Lung (tissue), 11 donors: ENCODE measurements at regions not wholly inside any gene's neighbourhood (a gene's known extent, or its start where the extent isn't known, plus 50 kb on each side); places are given as distances from the start of the nearest gene placed in this dataset.
"Not testable (repeated sequence)": the region's sequence is repeated elsewhere in the genome, so short reads cannot be mapped to it uniquely, and the experiment has no call there.

Experiments
- ATAC-seq: fragments of 200-7000 bp; cut with Tn5 transposase; one replicate; pipeline ENCODE4 v1.9.1; 2020; ENCODE audit warnings: moderate number of reproducible peaks; ENCODE audit not compliant: insufficient read depth, low FRiP score
- DNase-seq, 3 donors: peaks; one replicate each; pipeline ENCODE4 v3.0.0-alpha.2; 2013 to 2017
- H3K27ac ChIP-seq, 2 donors: one replicate each; pipeline ENCODE4 v1.5.1; 2013; ENCODE audit warnings: mild to moderate bottlenecking in 2 of 2, moderate library complexity in 2 of 2, control low read depth in 1 of 2, inconsistent platforms in 1 of 2, low read depth in 1 of 2, low read length in 1 of 2
- H3K27me3 ChIP-seq, 3 donors: one replicate each; pipeline ENCODE4 v1.5.1; 2013; ENCODE audit warnings: low read length in 2 of 3; ENCODE audit not compliant: control insufficient read depth in 3 of 3, insufficient read depth in 3 of 3
- H3K36me3 ChIP-seq, 4 donors: one replicate each; pipeline ENCODE4 v1.5.1; 2013; ENCODE audit warnings: low read length in 4 of 4, mild to moderate bottlenecking in 1 of 4, moderate library complexity in 1 of 4; ENCODE audit not compliant: control insufficient read depth in 4 of 4, insufficient read depth in 4 of 4
- H3K4me1 ChIP-seq, 5 donors: one replicate each; pipeline ENCODE4 v1.5.1; 2013; ENCODE audit warnings: low read length in 5 of 5, mild to moderate bottlenecking in 2 of 5, moderate library complexity in 1 of 5; ENCODE audit not compliant: control insufficient read depth in 5 of 5, insufficient read depth in 5 of 5
- H3K4me3 ChIP-seq: one replicate; pipeline ENCODE4 v1.5.1; 2013; ENCODE audit warnings: mild to moderate bottlenecking, control low read depth, moderate library complexity
- H3K9ac ChIP-seq, 2 donors: one replicate each; pipeline ENCODE4 v1.5.1; 2013; ENCODE audit warnings: low read length in 2 of 2, control low read depth in 1 of 2; ENCODE audit not compliant: insufficient read depth in 1 of 2
- H3K9me3 ChIP-seq, 4 donors: one replicate each; pipeline ENCODE4 v1.5.1; 2013; ENCODE audit warnings: low read length in 3 of 4, mild to moderate bottlenecking in 1 of 4, moderate library complexity in 1 of 4; ENCODE audit not compliant: control insufficient read depth in 4 of 4, insufficient read depth in 3 of 4
- WGBS, 2 donors: extraction: QIAGEN DNeasy Blood & Tissue Kit; methylation state at CpG; one replicate each; pipeline ENCODE4 v1.1.7; 2013; 5-methylcytosine and 5-hydroxymethylcytosine counted together
- TF ChIP-seq, protein P1 (sequence below): IDR thresholded peaks from 2 replicates; pipeline ENCODE4 v1.5.1; 2012; ENCODE audit warnings: mild to moderate bottlenecking; ENCODE audit errors: control extremely low read depth, extremely low read depth
- donor health status: control.
- donor health status: control.
- donor health status: Bipolar disorder and iron deficiency.
- donor health status: healthy.
- donor health status: DM: yes; HTN: yes; CAD: no.

DNA sequence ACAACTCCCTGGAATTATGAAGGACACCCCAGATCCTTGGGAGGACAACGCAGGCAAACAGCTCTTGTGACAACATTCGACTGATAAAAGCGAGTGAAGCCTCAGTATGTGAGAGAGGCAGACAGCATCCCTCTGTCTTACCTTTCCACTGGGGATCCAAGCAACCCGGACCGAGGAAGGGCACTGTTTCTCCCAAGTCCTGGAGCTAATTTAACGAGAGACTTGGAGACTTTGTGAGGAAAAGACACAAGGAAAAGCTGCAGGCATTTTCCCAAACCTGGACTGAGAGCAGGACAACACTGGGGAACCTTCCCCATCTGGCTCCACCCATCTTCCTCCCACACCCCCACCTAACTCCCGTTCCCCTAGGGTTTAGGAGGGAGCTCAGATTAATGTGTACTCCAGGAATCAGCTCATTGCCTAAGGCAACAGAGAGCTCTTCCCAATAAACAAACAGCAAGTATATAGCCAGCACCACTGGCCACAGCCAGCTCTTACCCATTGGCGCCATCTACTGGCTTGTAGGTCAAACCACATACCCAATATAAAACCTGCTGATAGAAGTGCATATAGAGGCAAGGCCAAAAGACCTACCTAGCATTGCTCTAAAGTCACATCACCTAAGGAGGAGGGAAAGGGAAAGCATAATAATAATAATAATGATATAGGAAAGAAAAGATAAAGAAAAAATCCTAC lies 76.7 kb upstream of the NEK3 start:
- not testable (repeated sequence) for H3K9me3 ChIP-seq, H3K36me3 ChIP-seq, H3K27me3 ChIP-seq, H3K9ac ChIP-seq, H3K4me3 ChIP-seq, H3K27ac ChIP-seq, H3K4me1 ChIP-seq
- WGBS, 2 donors: 7 to 22% methylated on average over 4 of the region's 8 CpGs
- ATAC-seq: peak; percentile 76
- TF ChIP-seq, protein P1, sequence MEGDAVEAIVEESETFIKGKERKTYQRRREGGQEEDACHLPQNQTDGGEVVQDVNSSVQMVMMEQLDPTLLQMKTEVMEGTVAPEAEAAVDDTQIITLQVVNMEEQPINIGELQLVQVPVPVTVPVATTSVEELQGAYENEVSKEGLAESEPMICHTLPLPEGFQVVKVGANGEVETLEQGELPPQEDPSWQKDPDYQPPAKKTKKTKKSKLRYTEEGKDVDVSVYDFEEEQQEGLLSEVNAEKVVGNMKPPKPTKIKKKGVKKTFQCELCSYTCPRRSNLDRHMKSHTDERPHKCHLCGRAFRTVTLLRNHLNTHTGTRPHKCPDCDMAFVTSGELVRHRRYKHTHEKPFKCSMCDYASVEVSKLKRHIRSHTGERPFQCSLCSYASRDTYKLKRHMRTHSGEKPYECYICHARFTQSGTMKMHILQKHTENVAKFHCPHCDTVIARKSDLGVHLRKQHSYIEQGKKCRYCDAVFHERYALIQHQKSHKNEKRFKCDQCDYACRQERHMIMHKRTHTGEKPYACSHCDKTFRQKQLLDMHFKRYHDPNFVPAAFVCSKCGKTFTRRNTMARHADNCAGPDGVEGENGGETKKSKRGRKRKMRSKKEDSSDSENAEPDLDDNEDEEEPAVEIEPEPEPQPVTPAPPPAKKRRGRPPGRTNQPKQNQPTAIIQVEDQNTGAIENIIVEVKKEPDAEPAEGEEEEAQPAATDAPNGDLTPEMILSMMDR: peak; percentile 35
- DNase-seq: peak; percentile 50 to 90 (median 75)

DNA sequence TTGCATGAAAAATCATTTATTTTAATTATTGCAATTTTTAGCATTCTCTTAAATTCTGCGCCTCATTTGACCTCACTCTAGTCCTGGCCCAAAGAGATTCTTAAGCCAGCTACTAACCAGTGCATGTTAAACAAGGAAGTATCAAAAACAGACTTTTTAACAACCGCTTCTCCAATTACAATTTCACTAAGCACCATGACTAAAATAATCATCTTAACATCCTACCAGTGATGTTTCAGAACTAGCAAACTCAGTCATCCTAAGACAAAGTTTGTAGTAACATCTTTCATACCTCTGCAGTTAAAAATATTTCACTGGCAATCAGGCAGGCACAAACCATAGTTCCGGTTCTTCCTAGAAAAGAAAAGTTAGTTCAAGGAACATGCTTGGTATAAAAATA lies 75.5 kb upstream of the NEK3 start:
- H3K36me3 ChIP-seq, H3K4me1 ChIP-seq, H3K27ac ChIP-seq, ATAC-seq, H3K27me3 ChIP-seq, H3K4me3 ChIP-seq, DNase-seq, H3K9me3 ChIP-seq, H3K9ac ChIP-seq: not testable (repeated sequence)
- WGBS, 2 donors: 83 to 97% methylated on average over 2 of the region's 3 CpGs

DNA sequence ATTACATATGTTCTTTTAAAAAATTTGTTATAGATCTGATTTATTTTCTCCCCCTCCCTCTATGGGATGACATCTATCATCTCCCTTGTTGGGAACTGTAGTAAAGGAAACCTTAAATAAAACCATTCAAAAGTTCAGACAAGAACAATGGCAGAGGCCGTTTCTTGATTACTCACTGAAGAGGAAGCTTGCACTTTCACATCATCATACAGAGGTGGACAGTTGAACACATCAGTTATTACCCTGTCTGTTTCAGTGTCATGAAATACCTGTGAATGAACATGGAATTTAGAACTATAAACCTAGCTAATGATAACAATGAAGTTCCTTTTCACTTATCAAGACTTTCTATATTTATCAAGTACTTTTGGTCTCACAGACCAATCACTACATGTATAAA lies 63.7 kb upstream of the NEK3 start:
- not testable (repeated sequence) for H3K36me3 ChIP-seq, DNase-seq, H3K4me3 ChIP-seq, ATAC-seq, H3K27me3 ChIP-seq, H3K9ac ChIP-seq, H3K27ac ChIP-seq, H3K9me3 ChIP-seq, H3K4me1 ChIP-seq
- 43 to 56% methylated on average over 1 of the region's 1 CpG for WGBS, 2 donors

DNA sequence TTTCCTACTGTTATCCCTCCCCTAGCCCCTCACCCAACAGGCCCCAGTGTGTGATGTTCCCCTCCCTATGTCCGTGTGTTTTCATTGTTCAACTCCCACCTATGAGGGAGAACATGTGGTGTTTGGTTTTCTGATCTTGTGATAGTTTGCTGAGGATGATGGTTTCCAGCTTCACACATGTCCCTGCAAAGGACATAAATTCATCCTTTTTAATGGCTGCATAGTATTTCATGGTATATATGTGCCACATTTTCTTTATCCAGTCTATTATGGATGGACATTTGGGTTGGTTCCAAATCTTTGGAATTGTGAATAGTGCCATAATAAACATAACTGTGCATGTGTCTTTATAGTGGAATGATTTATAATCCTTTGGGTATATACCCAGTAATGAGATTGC lies 54.5 kb upstream of the NEK3 start:
- WGBS, 2 donors: 85 to 100% methylated on average over 1 of the region's 1 CpG

DNA sequence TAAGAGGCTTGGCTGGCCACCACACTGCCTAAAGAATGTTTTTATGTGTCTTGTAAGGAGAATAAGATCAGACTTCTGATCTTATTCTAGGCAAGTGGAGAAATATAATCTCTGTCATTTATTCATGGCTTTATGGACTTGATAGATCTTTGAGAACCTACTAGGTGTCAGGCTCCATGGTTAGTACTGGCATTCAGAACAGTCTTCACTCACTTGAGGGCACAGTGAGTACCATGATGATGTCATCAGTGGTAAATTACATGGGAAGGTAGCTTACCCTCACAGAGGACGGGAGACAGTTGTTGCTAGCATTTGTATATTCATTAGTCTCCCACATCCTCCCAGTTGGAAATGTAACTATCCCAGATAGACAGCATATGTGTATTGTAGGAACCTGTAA lies 53.5 kb upstream of the NEK3 start:
- ATAC-seq, H3K27ac ChIP-seq, H3K27me3 ChIP-seq: not testable (repeated sequence)

More for the DNA sequence above, 54.5 kb upstream of the NEK3 start:
- not testable (repeated sequence) for H3K36me3 ChIP-seq, H3K27ac ChIP-seq, ATAC-seq, H3K4me1 ChIP-seq, H3K27me3 ChIP-seq, DNase-seq, H3K4me3 ChIP-seq, H3K9ac ChIP-seq, H3K9me3 ChIP-seq

DNA sequence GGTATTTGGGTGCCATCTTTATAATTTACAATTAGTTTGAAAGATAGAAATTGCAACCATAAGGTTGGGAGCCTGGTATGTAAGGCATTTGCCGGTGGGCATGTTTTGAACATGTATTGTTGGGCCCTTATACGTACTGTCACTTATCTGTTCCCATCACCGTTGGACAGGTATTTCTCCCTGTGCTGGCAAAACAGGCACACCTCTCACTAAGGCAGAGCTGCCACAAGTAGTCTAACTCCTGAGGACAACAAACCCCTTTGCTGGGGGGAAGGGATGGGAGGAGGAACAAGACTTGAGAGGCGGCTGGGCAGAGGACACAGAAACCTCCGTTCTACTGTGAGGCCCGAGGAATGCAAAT lies 52.0 kb upstream of the NEK3 start:
- DNase-seq: not testable (repeated sequence)
- 66 to 80% methylated on average over 6 of the region's 6 CpGs for WGBS, 2 donors

More for the DNA sequence above, 53.5 kb upstream of the NEK3 start:
- H3K4me1 ChIP-seq, H3K9me3 ChIP-seq, DNase-seq, H3K36me3 ChIP-seq, H3K4me3 ChIP-seq, H3K9ac ChIP-seq: not testable (repeated sequence)
- 73 to 78% methylated on average over 1 of the region's 1 CpG for WGBS, 2 donors

DNA sequence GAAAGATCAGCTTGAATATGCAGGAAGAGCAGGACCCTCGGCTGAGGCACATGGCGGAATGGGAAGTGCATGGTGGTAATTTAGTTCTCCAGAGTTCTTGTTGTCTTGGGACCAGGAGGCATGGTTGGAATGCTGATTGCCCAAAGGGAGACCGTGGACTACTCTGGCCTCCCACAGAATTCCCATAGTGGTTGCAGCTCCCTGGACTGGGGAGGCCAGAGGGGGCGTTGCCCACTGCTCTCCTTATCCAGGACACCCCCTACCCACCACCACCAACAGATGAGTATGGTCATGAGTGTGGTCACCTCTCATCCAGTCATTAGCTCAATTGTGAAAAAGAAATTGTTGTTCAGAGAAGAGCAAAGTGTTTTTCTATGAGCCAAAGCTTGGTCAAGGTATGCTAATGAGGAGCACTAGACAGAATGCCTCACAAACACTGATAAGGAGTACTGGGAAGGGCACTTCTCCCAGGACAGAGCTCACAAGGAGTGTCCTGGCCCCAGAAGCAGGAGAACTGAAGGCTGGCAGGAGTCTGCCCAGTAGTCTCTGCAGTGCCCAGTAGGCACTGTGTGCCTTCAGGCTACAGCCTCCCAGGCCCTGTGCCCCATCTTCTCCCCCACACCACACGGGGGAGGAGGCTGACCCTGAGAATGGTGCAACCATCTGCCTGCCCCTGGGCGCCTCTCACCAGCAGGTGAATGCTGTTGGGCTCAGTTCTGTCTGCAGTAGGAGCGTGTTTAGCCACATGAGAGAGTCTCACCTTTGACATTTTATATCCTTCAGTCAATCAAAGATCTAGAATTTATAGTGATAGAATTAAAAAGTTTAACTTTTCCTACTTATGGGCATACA lies 51.4 kb upstream of the NEK3 start:
- not testable (repeated sequence) for H3K27me3 ChIP-seq, H3K9me3 ChIP-seq, ATAC-seq, H3K36me3 ChIP-seq, DNase-seq, H3K4me3 ChIP-seq, H3K4me1 ChIP-seq, H3K27ac ChIP-seq, H3K9ac ChIP-seq
- 86 to 98% methylated on average over 5 of the region's 7 CpGs for WGBS, 2 donors

More for the DNA sequence above, 52.0 kb upstream of the NEK3 start:
- H3K4me3 ChIP-seq, H3K36me3 ChIP-seq, H3K27ac ChIP-seq, H3K9me3 ChIP-seq, H3K9ac ChIP-seq, H3K4me1 ChIP-seq, ATAC-seq, H3K27me3 ChIP-seq: not testable (repeated sequence)
